Motor neuron (in vitro differentiated cells): ENCODE measurements at regions not wholly inside any gene's neighbourhood (a gene's known extent, or its start where the extent isn't known, plus 50 kb on each side); places are given as distances from the start of the nearest gene placed in this dataset.

Experiments
- ATAC-seq, 8 experiments: fragments of 200-7000 bp; cut with Tn5 transposase; replicated peaks in 6 of 8; 2 replicates each; pipeline ENCODE4 v1.8.0; 2021; ENCODE audit warnings: mild to moderate bottlenecking in 8 of 8, moderate library complexity in 8 of 8
- H3K27ac ChIP-seq, 2 donors: fragments of 250-450 bp; sonication (Bioruptor Pico); 2 replicates each; pipeline ENCODE4 v1.9.0; 2021; ENCODE audit warnings: antibody characterized with exemption in 2 of 2, mild to moderate bottlenecking in 2 of 2, moderate library complexity in 1 of 2
- H3K4me1 ChIP-seq, 2 donors: fragments of 250-450 bp; sonication (Bioruptor Pico); replicated peaks in 1 of 2; 2 replicates each; pipeline ENCODE4 v1.6.1; 2021; ENCODE audit warnings: antibody characterized with exemption in 2 of 2, mild to moderate bottlenecking in 2 of 2, moderate library complexity in 1 of 2
- H3K4me3 ChIP-seq, 5 donors: fragments of 250-450 bp; sonication (Bioruptor Pico); 2 replicates each; pipeline ENCODE4 v1.9.0; 2021; ENCODE audit warnings: antibody characterized with exemption in 5 of 5, mild to moderate bottlenecking in 5 of 5, moderate library complexity in 4 of 5
- WGBS, 10 experiments: fragments of 450-650 bp; shearing (Covaris generic); methylation state at CpG; one replicate each; pipeline ENCODE4 v1.0.0; 2022; 5-methylcytosine and 5-hydroxymethylcytosine counted together
- in situ Hi-C, 9 experiments: fragments of 400-800 bp; cut with MboI; loops; one replicate each; pipeline ENCODE4 v1.15.0; 2021; ENCODE audit warnings: low sequenced_read_pairs in 9 of 9, low pct_unique_long_range_greater_than_20kb in 2 of 9; ENCODE audit not compliant: unreplicated experiment in 9 of 9

- no peak for ATAC-seq
- 0 to 91% (median 71%) methylated on average over 1 to 2 of the region's 2 CpGs; no CpG with 5 or more reads in 1 of the 10 experiments for WGBS, 10 experiments
- in situ Hi-C loops, result no loop called here
- Histone ChIP-seq H3K4me1 (no peaks in the 10 kb centered on the region), H3K4me3 (no peak overlapping the region), H3K27ac (no peak overlapping the region)
Measured at GRCh38 chr6:102525336-102525735, 1131.8 kb downstream of the GRIK2 start.

GRCh38 chr6:102520966-102521365, 1127.5 kb downstream of the GRIK2 start:
- WGBS, 10 experiments, result 0 to 95% (median 63%) methylated on average over 2 of the region's 2 CpGs; no CpG with 5 or more reads in 2 of the 10 experiments
- Histone ChIP-seq H3K4me3 (no peak overlapping the region), H3K4me1 (no peaks in the 10 kb centered on the region), H3K27ac (no peak overlapping the region)
- no peak for ATAC-seq
- in situ Hi-C loops, result no loop called here

DNA sequence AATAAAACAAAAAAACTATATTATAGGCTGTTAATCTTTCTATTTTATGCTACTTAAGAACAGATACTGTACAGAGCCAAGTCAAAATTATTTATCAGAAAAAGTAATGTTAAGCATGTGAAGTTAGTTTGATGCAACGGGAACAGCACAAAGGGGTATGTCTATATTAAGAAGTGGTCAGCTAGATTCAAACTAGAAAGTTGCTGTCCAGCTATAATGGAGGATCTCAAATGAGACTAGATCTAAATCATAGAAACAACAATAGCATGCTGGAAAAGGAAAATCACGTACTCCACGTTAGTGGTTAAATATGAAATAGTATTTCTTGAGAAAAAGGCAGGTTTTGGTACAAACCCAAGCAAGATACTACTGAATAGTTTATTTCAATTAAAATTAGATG, 1124.0 kb downstream of the GRIK2 start:
- no peak for ATAC-seq
- H3K4me1 ChIP-seq, result no peaks in the 10 kb centered on the region
- no peak overlapping the region for H3K4me3 ChIP-seq
- in situ Hi-C loops, result no loop called here
- WGBS, 10 experiments, result 0 to 100% (median 86%) methylated on average over 1 to 3 of the region's 3 CpGs
- H3K27ac ChIP-seq, result no peak overlapping the region

DNA sequence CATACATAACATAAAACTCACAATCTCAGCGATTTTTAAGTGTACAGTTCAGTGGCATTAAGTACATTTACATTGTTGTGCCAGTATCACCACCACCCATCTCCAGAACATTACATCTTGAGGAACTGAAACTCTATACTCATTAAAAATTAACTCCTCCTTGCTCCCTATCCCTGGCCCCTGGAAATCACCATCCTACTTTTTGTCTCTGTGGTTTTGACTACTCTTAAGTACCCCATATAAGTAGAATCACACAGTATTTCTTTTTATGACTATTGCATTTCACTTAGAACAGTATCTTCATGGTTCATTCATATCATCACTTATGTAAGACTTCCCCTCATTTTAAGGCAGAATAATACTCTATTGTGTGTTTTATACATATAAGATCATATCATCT, 1108.1 kb downstream of the GRIK2 start:
- H3K4me3 ChIP-seq, result no peak overlapping the region
- H3K4me1 ChIP-seq, result no peaks in the 10 kb centered on the region
- ATAC-seq, result no peak
- H3K27ac ChIP-seq, result no peak overlapping the region
- WGBS, 10 experiments, result 0 to 67% (median 27%) methylated on average over 1 of the region's 1 CpG; no CpG with 5 or more reads in 4 of the 10 experiments
- in situ Hi-C loops, result no loop called here

DNA sequence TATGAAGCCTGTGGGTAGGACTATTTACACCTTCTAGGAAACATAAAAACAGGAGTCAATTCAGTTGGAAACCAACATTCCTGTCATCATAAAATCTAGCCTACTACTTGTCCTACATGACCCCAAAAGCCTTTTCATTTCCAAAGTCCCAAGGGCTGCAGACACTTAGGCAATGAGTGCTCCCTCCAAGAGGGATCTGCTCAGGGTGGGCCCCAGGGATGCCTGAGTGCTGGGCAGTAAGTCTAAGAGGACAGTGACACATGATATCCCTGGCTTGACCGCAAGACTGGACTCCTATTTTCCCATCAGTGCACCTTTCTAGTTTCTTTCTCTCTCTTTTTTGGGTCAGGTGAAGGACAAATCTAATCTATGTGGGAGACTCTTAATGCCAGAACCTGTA, 1101.3 kb downstream of the GRIK2 start:
- ATAC-seq, result no peak
- WGBS, 10 experiments, result 40 to 88% (median 85%) methylated on average over 1 of the region's 1 CpG; no CpG with 5 or more reads in 6 of the 10 experiments
- in situ Hi-C loops, result no loop called here
- Histone ChIP-seq H3K4me1 (no peaks in the 10 kb centered on the region), H3K27ac (no peak overlapping the region), H3K4me3 (no peak overlapping the region)

GRCh38 chr6:102493485-102493884, 1100.0 kb downstream of the GRIK2 start:
- Histone ChIP-seq H3K4me3 (no peak overlapping the region), H3K4me1 (no peaks in the 10 kb centered on the region), H3K27ac (no peak overlapping the region)
- in situ Hi-C loops, result no loop called here
- no peak for ATAC-seq
- 47 to 100% (median 73%) methylated on average over 1 to 4 of the region's 4 CpGs; no CpG with 5 or more reads in 3 of the 10 experiments for WGBS, 10 experiments

DNA sequence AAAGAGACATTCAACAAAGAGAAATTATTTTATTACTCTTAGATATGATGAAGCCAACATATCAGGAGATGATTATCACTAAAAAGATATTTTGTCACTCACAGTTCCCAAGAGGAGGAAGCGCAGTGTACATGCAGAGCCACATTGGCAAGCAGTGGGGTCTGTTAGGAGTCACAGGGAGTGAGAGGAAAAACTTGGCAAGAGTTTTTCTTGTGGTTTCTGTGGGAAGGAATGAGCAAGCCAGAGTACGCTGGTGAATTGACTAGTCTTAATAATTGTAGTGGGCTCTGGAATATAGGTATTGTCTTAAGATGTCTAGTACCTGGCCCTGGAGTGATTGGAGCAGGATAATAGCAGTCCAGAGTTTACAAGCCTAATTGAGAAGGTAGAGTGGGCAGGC, 1095.2 kb downstream of the GRIK2 start:
- WGBS, 10 experiments, result 17 to 100% (median 97%) methylated on average over 1 to 2 of the region's 2 CpGs
- H3K27ac ChIP-seq, result no peak overlapping the region
- in situ Hi-C loops, result no loop called here

DNA sequence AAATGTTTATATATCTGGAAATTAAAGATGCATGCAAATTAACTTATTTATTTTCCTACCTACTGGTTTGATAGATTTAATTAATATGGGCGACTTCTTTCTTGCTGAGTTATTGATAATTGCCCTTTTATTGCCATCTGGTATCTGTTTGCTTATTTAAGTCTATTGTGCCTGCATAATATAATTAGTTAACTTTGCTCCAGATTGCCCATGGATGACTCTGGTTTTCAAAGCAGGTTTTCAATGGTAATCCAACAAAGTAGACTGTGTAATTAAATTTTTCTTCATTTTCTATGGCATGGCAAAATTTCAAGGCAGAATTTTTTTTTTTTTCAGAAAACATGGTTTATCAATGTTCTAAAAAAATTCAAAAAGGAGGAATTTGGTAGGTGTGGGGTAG, 1092.0 kb downstream of the GRIK2 start:
- Histone ChIP-seq H3K4me1 (no peaks in the 10 kb centered on the region), H3K27ac (no peak overlapping the region), H3K4me3 (no peak overlapping the region)
- in situ Hi-C loops, result no loop called here
- WGBS, 10 experiments, result 0 to 100% (median 84%) methylated on average over 1 of the region's 1 CpG; no CpG with 5 or more reads in 2 of the 10 experiments
- ATAC-seq, result no peak

More for the DNA sequence above, 1095.2 kb downstream of the GRIK2 start:
- Histone ChIP-seq H3K4me3 (no peak overlapping the region), H3K4me1 (no peaks in the 10 kb centered on the region)
- ATAC-seq, result no peak

- Histone ChIP-seq H3K27ac (no peak overlapping the region), H3K4me1 (no peaks in the 10 kb centered on the region), H3K4me3 (no peak overlapping the region)
- WGBS, 10 experiments, result 25 to 94% (median 86%) methylated on average over 1 to 7 of the region's 7 CpGs; no CpG with 5 or more reads in 1 of the 10 experiments
- ATAC-seq, result no peak
- in situ Hi-C loops, result no loop called here
Measured at GRCh38 chr6:102474041-102474807, 1080.7 kb downstream of the GRIK2 start.

- in situ Hi-C loops, result no loop called here
- Histone ChIP-seq H3K4me3 (no peak overlapping the region), H3K4me1 (no peaks in the 10 kb centered on the region), H3K27ac (no peak overlapping the region)
- no peak for ATAC-seq
- 10 to 100% (median 91%) methylated on average over 1 to 2 of the region's 4 CpGs; no CpG with 5 or more reads in 4 of the 10 experiments for WGBS, 10 experiments
Measured at GRCh38 chr6:102458990-102459389, 1065.5 kb downstream of the GRIK2 start.

GRCh38 chr6:102438171-102438570, 1044.7 kb downstream of the GRIK2 start:
- no peak for ATAC-seq
- H3K27ac ChIP-seq, result no peak overlapping the region
- 29 to 100% (median 80%) methylated on average over 1 of the region's 1 CpG; no CpG with 5 or more reads in 3 of the 10 experiments for WGBS, 10 experiments
- in situ Hi-C loops, result no loop called here
- H3K4me1 ChIP-seq, result no peaks in the 10 kb centered on the region
- H3K4me3 ChIP-seq, result no peak overlapping the region

DNA sequence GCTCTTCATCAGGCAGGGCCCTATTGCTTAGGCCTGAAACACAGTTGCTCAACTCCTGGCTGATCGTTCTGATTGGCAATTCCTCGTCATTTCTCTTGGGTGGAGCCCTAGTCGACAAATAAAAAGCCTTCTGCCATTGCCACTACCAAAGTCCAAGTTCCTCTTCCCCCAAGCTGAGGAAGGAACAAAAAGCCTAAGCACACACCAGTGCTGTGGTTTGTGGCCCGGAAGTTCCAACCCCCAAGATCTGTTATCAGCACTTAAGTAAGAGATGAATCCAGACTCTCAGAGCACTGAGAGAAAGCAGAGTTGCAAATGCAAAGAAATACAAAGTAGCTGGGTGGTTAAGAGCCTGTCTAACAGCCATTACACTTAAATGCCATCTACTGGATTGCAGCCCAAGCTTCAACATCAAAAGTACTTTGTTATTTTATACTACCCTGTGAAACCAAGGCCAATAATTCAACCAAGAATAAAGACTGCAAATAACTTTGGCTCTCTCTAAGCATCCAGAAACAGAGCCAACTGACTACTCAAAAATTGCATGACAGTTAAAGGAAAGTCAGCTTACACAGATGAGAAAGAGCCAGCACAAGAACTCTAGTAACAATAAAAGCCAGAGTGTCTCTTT, 1024.0 kb downstream of the GRIK2 start:
- Histone ChIP-seq H3K27ac (no peak overlapping the region), H3K4me3 (no peak overlapping the region), H3K4me1 (no peaks in the 10 kb centered on the region)
- 0 to 100% (median 85%) methylated on average over 1 to 4 of the region's 4 CpGs; no CpG with 5 or more reads in 4 of the 10 experiments for WGBS, 10 experiments
- ATAC-seq, result peak in 1 of 8 experiments; percentile 77
- in situ Hi-C loops, result no loop called here

GRCh38 chr6:102415891-102416290, 1022.4 kb downstream of the GRIK2 start:
- H3K4me3 ChIP-seq, result no peak overlapping the region
- in situ Hi-C loops, result no loop called here
- H3K4me1 ChIP-seq, result no peaks in the 10 kb centered on the region
- no peak overlapping the region for H3K27ac ChIP-seq
- ATAC-seq, result no peak
- WGBS, 10 experiments, result 0 to 100% (median 48%) methylated on average over 1 of the region's 1 CpG; no CpG with 5 or more reads in 2 of the 10 experiments
